Osteocyte (in vitro differentiated cells): ENCODE measurements at regions not wholly inside any gene's neighbourhood (a gene's known extent, or its start where the extent isn't known, plus 50 kb on each side); places are given as distances from the start of the nearest gene placed in this dataset.

Source experiments
- DNase-seq: peaks from one replicate; pipeline ENCODE4 v3.0.0; 2021; ENCODE audit warnings: mixed read lengths; ENCODE audit not compliant: unreplicated experiment; ENCODE audit errors: extremely low spot score
- H3K27ac Mint-ChIP-seq: one replicate; pipeline ENCODE4 v1.8.0; 2021; ENCODE audit warnings: mild to moderate bottlenecking, mixed read lengths; ENCODE audit not compliant: unreplicated experiment
- H3K27me3 Mint-ChIP-seq: one replicate; pipeline ENCODE4 v1.8.0; 2021; ENCODE audit warnings: mixed read lengths; ENCODE audit not compliant: unreplicated experiment
- H3K36me3 Mint-ChIP-seq: one replicate; pipeline ENCODE4 v1.8.0; 2021; ENCODE audit warnings: mixed read lengths; ENCODE audit not compliant: unreplicated experiment
- H3K4me1 Mint-ChIP-seq: one replicate; pipeline ENCODE4 v1.8.0; 2021; ENCODE audit warnings: mixed read lengths; ENCODE audit not compliant: unreplicated experiment
- H3K4me3 Mint-ChIP-seq: one replicate; pipeline ENCODE4 v1.8.0; 2021; ENCODE audit warnings: mild to moderate bottlenecking, moderate library complexity, mixed read lengths; ENCODE audit not compliant: unreplicated experiment
- H3K9me3 Mint-ChIP-seq: one replicate; pipeline ENCODE4 v1.8.0; 2021; ENCODE audit warnings: mixed read lengths; ENCODE audit not compliant: unreplicated experiment
- TF ChIP-seq, protein P1 (sequence below): fragments of 200-600 bp; sonication (generic); IDR thresholded peaks from 2 replicates; pipeline ENCODE4 v1.5.0; 2021; ENCODE audit warnings: antibody characterized with exemption, mild to moderate bottlenecking, moderate library complexity

DNA sequence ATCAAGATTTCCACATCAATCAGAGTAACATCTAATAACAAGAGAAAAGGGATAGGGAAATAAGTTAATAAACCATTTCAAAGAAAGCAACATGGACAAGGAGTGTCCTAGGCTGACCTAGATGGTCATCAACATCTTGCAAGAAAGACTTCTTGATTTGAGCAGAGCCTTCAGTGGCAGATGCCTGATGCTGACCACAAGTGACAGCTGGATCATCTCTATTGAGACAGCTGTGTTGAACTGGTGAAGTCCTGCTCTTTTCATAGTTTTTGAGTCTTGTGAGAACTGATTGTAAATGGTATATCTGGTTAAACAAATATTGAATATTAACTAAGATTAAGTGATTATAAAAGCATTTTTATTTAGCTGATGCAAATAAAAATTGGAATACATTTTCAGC lies 1083.6 kb upstream of the LRFN5 start:
- DNase-seq: no peak
- no peaks in the 10 kb centered on the region for H3K36me3 Mint-ChIP-seq
- H3K4me1 Mint-ChIP-seq: no peaks in the 10 kb centered on the region
- TF ChIP-seq, protein P1, sequence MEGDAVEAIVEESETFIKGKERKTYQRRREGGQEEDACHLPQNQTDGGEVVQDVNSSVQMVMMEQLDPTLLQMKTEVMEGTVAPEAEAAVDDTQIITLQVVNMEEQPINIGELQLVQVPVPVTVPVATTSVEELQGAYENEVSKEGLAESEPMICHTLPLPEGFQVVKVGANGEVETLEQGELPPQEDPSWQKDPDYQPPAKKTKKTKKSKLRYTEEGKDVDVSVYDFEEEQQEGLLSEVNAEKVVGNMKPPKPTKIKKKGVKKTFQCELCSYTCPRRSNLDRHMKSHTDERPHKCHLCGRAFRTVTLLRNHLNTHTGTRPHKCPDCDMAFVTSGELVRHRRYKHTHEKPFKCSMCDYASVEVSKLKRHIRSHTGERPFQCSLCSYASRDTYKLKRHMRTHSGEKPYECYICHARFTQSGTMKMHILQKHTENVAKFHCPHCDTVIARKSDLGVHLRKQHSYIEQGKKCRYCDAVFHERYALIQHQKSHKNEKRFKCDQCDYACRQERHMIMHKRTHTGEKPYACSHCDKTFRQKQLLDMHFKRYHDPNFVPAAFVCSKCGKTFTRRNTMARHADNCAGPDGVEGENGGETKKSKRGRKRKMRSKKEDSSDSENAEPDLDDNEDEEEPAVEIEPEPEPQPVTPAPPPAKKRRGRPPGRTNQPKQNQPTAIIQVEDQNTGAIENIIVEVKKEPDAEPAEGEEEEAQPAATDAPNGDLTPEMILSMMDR: no peak
- H3K27me3 Mint-ChIP-seq: no peaks in the 10 kb centered on the region
- H3K27ac Mint-ChIP-seq: no peak overlapping the region
- no peak overlapping the region for H3K4me3 Mint-ChIP-seq
- H3K9me3 Mint-ChIP-seq: no peaks in the 10 kb centered on the region

DNA sequence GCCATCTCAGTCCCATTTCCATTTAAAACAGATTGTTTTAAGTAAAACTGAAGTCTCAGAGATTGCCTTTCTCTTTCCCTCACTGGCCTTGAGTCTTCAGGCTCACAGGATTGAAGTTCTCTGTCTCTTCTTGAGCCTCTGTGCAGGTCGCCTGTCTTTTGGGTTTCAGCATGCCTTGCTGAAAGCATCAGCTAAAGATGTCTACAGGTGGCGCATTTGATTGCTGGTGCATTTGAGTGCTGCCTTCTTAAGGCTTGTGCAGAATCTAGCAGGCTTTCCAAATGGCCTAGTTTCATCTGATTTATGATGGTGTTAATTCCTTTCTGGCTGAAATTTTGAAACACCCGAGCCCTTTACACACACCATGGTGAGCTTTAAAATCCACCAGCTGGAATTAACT lies 1062.2 kb upstream of the FBXO33 start:
- H3K27ac Mint-ChIP-seq: no peak overlapping the region
- no peaks in the 10 kb centered on the region for H3K4me1 Mint-ChIP-seq
- H3K9me3 Mint-ChIP-seq: no peaks in the 10 kb centered on the region
- H3K36me3 Mint-ChIP-seq: no peaks in the 10 kb centered on the region
- no peaks in the 10 kb centered on the region for H3K27me3 Mint-ChIP-seq
- no peak overlapping the region for H3K4me3 Mint-ChIP-seq
- TF ChIP-seq, protein P1: no peak
- DNase-seq: no peak

DNA sequence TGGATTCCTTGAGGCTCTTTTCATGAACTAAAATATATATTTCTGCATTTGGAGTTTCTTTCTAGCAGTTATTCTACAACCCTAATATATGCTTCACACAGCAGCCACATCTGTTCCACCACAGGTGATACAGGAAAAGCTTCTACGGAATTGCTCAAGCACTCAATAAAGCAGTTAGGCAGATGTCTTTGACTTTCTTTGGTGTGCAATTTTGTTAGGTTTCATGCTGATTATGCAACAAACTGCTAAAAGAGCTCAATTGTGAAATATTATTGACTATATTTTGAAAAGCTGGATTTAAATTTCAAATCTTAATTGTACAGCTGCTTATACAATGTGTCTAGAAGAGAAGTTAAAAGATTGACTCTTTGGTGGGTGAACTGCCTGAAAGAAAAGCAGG lies 1055.6 kb upstream of the FBXO33 start:
- no peaks in the 10 kb centered on the region for H3K27me3 Mint-ChIP-seq

DNA sequence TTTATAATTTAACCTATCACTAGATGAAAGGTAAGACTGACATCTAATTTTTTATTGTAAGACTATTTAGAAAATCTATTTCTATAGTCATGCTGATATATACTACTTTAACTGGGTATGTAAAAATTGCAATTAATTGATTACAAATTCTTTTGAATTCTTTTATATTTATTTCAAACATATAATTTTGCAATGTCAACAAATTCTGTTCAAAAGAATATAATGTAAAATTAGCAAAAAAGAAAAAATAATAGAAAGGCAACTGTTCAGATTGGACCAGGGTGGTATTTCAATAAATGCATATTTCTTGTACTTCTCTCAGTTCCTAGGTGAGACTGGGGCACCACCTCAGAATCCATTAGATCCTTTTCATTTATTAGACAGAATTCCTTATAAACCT lies 1053.5 kb upstream of the FBXO33 start:
- H3K9me3 Mint-ChIP-seq: no peaks in the 10 kb centered on the region
- no peak for DNase-seq
- H3K36me3 Mint-ChIP-seq: no peaks in the 10 kb centered on the region

More for the DNA sequence above, 1055.6 kb upstream of the FBXO33 start:
- Mint-ChIP-seq H3K36me3 (no peaks in the 10 kb centered on the region), H3K4me1 (no peaks in the 10 kb centered on the region), H3K27ac (no peak overlapping the region), H3K4me3 (no peak overlapping the region), H3K9me3 (no peaks in the 10 kb centered on the region)
- TF ChIP-seq, protein P1: no peak
- no peak for DNase-seq

DNA sequence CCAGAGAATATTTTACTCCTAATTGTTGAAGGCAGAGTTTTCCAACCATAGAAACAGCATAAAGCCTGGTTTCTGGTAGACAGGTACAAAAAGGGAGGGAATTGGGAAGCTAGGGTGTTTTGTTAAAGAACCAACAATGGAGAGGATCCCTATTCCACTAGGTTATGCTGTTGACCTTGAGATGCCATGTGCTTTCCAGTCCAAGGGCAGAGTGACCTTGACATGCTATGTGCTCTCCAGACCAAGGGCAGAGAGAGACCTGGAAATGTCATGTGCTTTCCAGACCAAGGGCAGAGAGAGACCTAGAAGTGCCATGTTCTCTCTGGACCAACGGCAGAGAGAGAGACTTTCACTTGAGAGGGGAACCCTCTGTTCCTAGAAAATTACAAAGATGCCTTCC lies 1043.8 kb upstream of the FBXO33 start:
- Mint-ChIP-seq H3K4me3 (no peak overlapping the region), H3K9me3 (peaks cover 34% of the 10 kb centered on the region), H3K36me3 (no peaks in the 10 kb centered on the region), H3K4me1 (no peaks in the 10 kb centered on the region), H3K27me3 (no peaks in the 10 kb centered on the region), H3K27ac (no peak overlapping the region)
- TF ChIP-seq, protein P1: no peak
- no peak for DNase-seq

More for the DNA sequence above, 1053.5 kb upstream of the FBXO33 start:
- H3K4me1 Mint-ChIP-seq: no peaks in the 10 kb centered on the region
- no peak overlapping the region for H3K4me3 Mint-ChIP-seq
- no peak overlapping the region for H3K27ac Mint-ChIP-seq
- TF ChIP-seq, protein P1: no peak
- no peaks in the 10 kb centered on the region for H3K27me3 Mint-ChIP-seq
